Activated naive CD8-positive, alpha-beta T cell treated with anti-CD3 and anti-CD28 coated beads for 36 hours (primary cell): ENCODE measurements at regions not wholly inside any gene's neighbourhood (a gene's known extent, or its start where the extent isn't known, plus 50 kb on each side); places are given as distances from the start of the nearest gene placed in this dataset.

Experiments
- DNase-seq: peaks from one replicate; pipeline ENCODE4 v3.0.0; 2021
- H3K27ac Mint-ChIP-seq: one replicate; pipeline ENCODE4 v1.8.0; 2022; ENCODE audit warnings: mild to moderate bottlenecking, moderate library complexity, mixed read lengths
- H3K27me3 Mint-ChIP-seq: one replicate; pipeline ENCODE4 v1.8.0; 2022; ENCODE audit warnings: mild to moderate bottlenecking, mixed read lengths
- H3K36me3 Mint-ChIP-seq: one replicate; pipeline ENCODE4 v1.8.0; 2021; ENCODE audit warnings: mild to moderate bottlenecking, mixed read lengths
- H3K4me1 Mint-ChIP-seq: one replicate; pipeline ENCODE4 v1.8.0; 2021; ENCODE audit warnings: mixed read lengths
- H3K4me3 Mint-ChIP-seq: one replicate; pipeline ENCODE4 v1.8.0; 2022; ENCODE audit warnings: mild to moderate bottlenecking, moderate library complexity, mixed read lengths
- H3K9me3 Mint-ChIP-seq: one replicate; pipeline ENCODE4 v1.8.0; 2022; ENCODE audit warnings: mixed read lengths

- Mint-ChIP-seq H3K9me3 (no peaks in the 10 kb centered on the region), H3K27ac (no peak overlapping the region), H3K4me1 (no peaks in the 10 kb centered on the region), H3K27me3 (no peaks in the 10 kb centered on the region), H3K36me3 (no peaks in the 10 kb centered on the region), H3K4me3 (no peak overlapping the region)
- no peak for DNase-seq
Measured at GRCh38 chr5:60340965-60341471, 358.9 kb downstream of the DEPDC1B start.

GRCh38 chr5:60340326-60340725, 359.6 kb downstream of the DEPDC1B start:
- no peak for DNase-seq
- Mint-ChIP-seq H3K27ac (no peak overlapping the region), H3K4me1 (no peaks in the 10 kb centered on the region), H3K4me3 (no peak overlapping the region), H3K27me3 (no peaks in the 10 kb centered on the region), H3K9me3 (no peaks in the 10 kb centered on the region), H3K36me3 (no peaks in the 10 kb centered on the region)

GRCh38 chr5:60339691-60340201, 360.2 kb downstream of the DEPDC1B start:
- Mint-ChIP-seq H3K27me3 (no peaks in the 10 kb centered on the region), H3K4me3 (no peak overlapping the region), H3K4me1 (no peaks in the 10 kb centered on the region), H3K36me3 (no peaks in the 10 kb centered on the region), H3K9me3 (no peaks in the 10 kb centered on the region), H3K27ac (no peak overlapping the region)
- no peak for DNase-seq

GRCh38 chr5:60338846-60339245, 361.1 kb downstream of the DEPDC1B start:
- no peaks in the 10 kb centered on the region for H3K4me1 Mint-ChIP-seq
- no peak overlapping the region for H3K27ac Mint-ChIP-seq
- DNase-seq, result no peak
- no peaks in the 10 kb centered on the region for H3K36me3 Mint-ChIP-seq
- H3K9me3 Mint-ChIP-seq, result no peaks in the 10 kb centered on the region
- no peaks in the 10 kb centered on the region for H3K27me3 Mint-ChIP-seq
- no peak overlapping the region for H3K4me3 Mint-ChIP-seq

- no peaks in the 10 kb centered on the region for H3K36me3 Mint-ChIP-seq
- no peaks in the 10 kb centered on the region for H3K9me3 Mint-ChIP-seq
- no peaks in the 10 kb centered on the region for H3K27me3 Mint-ChIP-seq
- H3K4me1 Mint-ChIP-seq, result no peaks in the 10 kb centered on the region
- DNase-seq, result no peak
- no peak overlapping the region for H3K4me3 Mint-ChIP-seq
- H3K27ac Mint-ChIP-seq, result no peak overlapping the region
Measured at GRCh38 chr5:60336491-60336890, 363.5 kb downstream of the DEPDC1B start.

GRCh38 chr5:60335913-60336312, 364.1 kb downstream of the DEPDC1B start:
- no peaks in the 10 kb centered on the region for H3K4me1 Mint-ChIP-seq
- no peaks in the 10 kb centered on the region for H3K27me3 Mint-ChIP-seq
- DNase-seq, result no peak
- no peak overlapping the region for H3K4me3 Mint-ChIP-seq
- no peak overlapping the region for H3K27ac Mint-ChIP-seq
- no peaks in the 10 kb centered on the region for H3K9me3 Mint-ChIP-seq
- no peaks in the 10 kb centered on the region for H3K36me3 Mint-ChIP-seq

- Mint-ChIP-seq H3K4me1 (no peaks in the 10 kb centered on the region), H3K9me3 (no peaks in the 10 kb centered on the region), H3K27ac (no peak overlapping the region), H3K27me3 (no peaks in the 10 kb centered on the region), H3K36me3 (no peaks in the 10 kb centered on the region), H3K4me3 (no peak overlapping the region)
- DNase-seq, result no peak
Measured at GRCh38 chr5:60334281-60334713, 365.7 kb downstream of the DEPDC1B start.

GRCh38 chr5:60333005-60333571, 366.9 kb downstream of the DEPDC1B start:
- Mint-ChIP-seq H3K36me3 (no peaks in the 10 kb centered on the region), H3K4me1 (no peaks in the 10 kb centered on the region), H3K27me3 (no peaks in the 10 kb centered on the region), H3K27ac (no peak overlapping the region), H3K4me3 (no peak overlapping the region), H3K9me3 (no peaks in the 10 kb centered on the region)
- DNase-seq, result no peak

GRCh38 chr5:60332244-60333004, 367.5 kb downstream of the DEPDC1B start:
- H3K36me3 Mint-ChIP-seq, result no peaks in the 10 kb centered on the region
- H3K27ac Mint-ChIP-seq, result no peak overlapping the region
- no peaks in the 10 kb centered on the region for H3K4me1 Mint-ChIP-seq
- DNase-seq, result no peak
- no peak overlapping the region for H3K4me3 Mint-ChIP-seq
- no peaks in the 10 kb centered on the region for H3K27me3 Mint-ChIP-seq
- H3K9me3 Mint-ChIP-seq, result no peaks in the 10 kb centered on the region

- Mint-ChIP-seq H3K27ac (no peak overlapping the region), H3K4me3 (no peak overlapping the region), H3K27me3 (no peaks in the 10 kb centered on the region), H3K4me1 (no peaks in the 10 kb centered on the region), H3K36me3 (no peaks in the 10 kb centered on the region), H3K9me3 (peaks cover 1% of the 10 kb centered on the region)
- no peak for DNase-seq
Measured at GRCh38 chr5:60330236-60330635, 369.7 kb downstream of the DEPDC1B start.

- Mint-ChIP-seq H3K4me1 (no peaks in the 10 kb centered on the region), H3K4me3 (no peak overlapping the region), H3K27ac (no peak overlapping the region), H3K9me3 (peaks cover 13% of the 10 kb centered on the region), H3K27me3 (no peaks in the 10 kb centered on the region), H3K36me3 (no peaks in the 10 kb centered on the region)
- no peak for DNase-seq
Measured at GRCh38 chr5:60325870-60326269, 374.1 kb downstream of the DEPDC1B start.

GRCh38 chr5:60323596-60323995, 376.4 kb downstream of the DEPDC1B start:
- H3K4me1 Mint-ChIP-seq, result no peaks in the 10 kb centered on the region

GRCh38 chr5:60312098-60312497, 387.9 kb downstream of the DEPDC1B start:
- no peak for DNase-seq
- H3K9me3 Mint-ChIP-seq, result peaks cover 9% of the 10 kb centered on the region
- H3K4me3 Mint-ChIP-seq, result no peak overlapping the region
- H3K27me3 Mint-ChIP-seq, result no peaks in the 10 kb centered on the region
- no peaks in the 10 kb centered on the region for H3K4me1 Mint-ChIP-seq
- no peaks in the 10 kb centered on the region for H3K36me3 Mint-ChIP-seq
- H3K27ac Mint-ChIP-seq, result no peak overlapping the region

More at GRCh38 chr5:60323596-60323995, 376.4 kb downstream of the DEPDC1B start:
- H3K9me3 Mint-ChIP-seq, result peaks cover 18% of the 10 kb centered on the region
- no peaks in the 10 kb centered on the region for H3K27me3 Mint-ChIP-seq
- H3K4me3 Mint-ChIP-seq, result no peak overlapping the region
- no peak overlapping the region for H3K27ac Mint-ChIP-seq
- H3K36me3 Mint-ChIP-seq, result no peaks in the 10 kb centered on the region
- no peak for DNase-seq

GRCh38 chr5:60299944-60300343, 400.0 kb downstream of the DEPDC1B start:
- no peak for DNase-seq
- Mint-ChIP-seq H3K27me3 (no peaks in the 10 kb centered on the region), H3K4me3 (no peak overlapping the region), H3K9me3 (peaks cover 2% of the 10 kb centered on the region), H3K4me1 (no peaks in the 10 kb centered on the region), H3K36me3 (no peaks in the 10 kb centered on the region), H3K27ac (no peak overlapping the region)

- H3K4me1 Mint-ChIP-seq, result no peaks in the 10 kb centered on the region
- H3K4me3 Mint-ChIP-seq, result no peak overlapping the region
- no peak for DNase-seq
- no peaks in the 10 kb centered on the region for H3K9me3 Mint-ChIP-seq
- no peak overlapping the region for H3K27ac Mint-ChIP-seq
- no peaks in the 10 kb centered on the region for H3K36me3 Mint-ChIP-seq
- no peaks in the 10 kb centered on the region for H3K27me3 Mint-ChIP-seq
Measured at GRCh38 chr5:60297658-60298057, 402.3 kb downstream of the DEPDC1B start.

- Mint-ChIP-seq H3K4me1 (no peaks in the 10 kb centered on the region), H3K4me3 (no peak overlapping the region), H3K27ac (no peak overlapping the region), H3K27me3 (no peaks in the 10 kb centered on the region), H3K9me3 (no peaks in the 10 kb centered on the region), H3K36me3 (no peaks in the 10 kb centered on the region)
- no peak for DNase-seq
Measured at GRCh38 chr5:60295423-60295822, 401.9 kb upstream of the PDE4D start.
